GM12865 (cell line): ENCODE measurements at regions not wholly inside any gene's neighbourhood (a gene's known extent, or its start where the extent isn't known, plus 50 kb on each side); places are given as distances from the start of the nearest gene placed in this dataset.

Source experiments
- DNase-seq: peaks from one replicate; pipeline ENCODE4 v3.0.0; 2010; ENCODE audit warnings: low read depth
- H3K4me3 ChIP-seq: 2 replicates; pipeline ENCODE4 v1.5.1; 2011; ENCODE audit warnings: mild to moderate bottlenecking, low read depth, low read length, control low read depth
- CTCF ChIP-seq: IDR thresholded peaks from 2 replicates; pipeline ENCODE4 v1.5.1; 2011; ENCODE audit warnings: low read length, control low read depth, low read depth, inconsistent platforms; ENCODE audit not compliant: insufficient read depth; ENCODE audit errors: missing control alignments

GRCh38 chr12:4969405-4969804 is 59.7 kb downstream of the KCNA1 start:
- no peak for DNase-seq
- no peak for TF ChIP-seq CTCF
- no peak overlapping the region for H3K4me3 ChIP-seq

- no peak for DNase-seq
- no peak overlapping the region for H3K4me3 ChIP-seq
- TF ChIP-seq CTCF = no peak
Measured at GRCh38 chr12:4974217-4974616, 64.5 kb downstream of the KCNA1 start.

- TF ChIP-seq CTCF = no peak
- DNase-seq = no peak
- no peak overlapping the region for H3K4me3 ChIP-seq
Measured at GRCh38 chr12:4975574-4975973, 65.9 kb downstream of the KCNA1 start.

- H3K4me3 ChIP-seq = no peak overlapping the region
- DNase-seq = no peak
- no peak for TF ChIP-seq CTCF
Measured at GRCh38 chr12:4977102-4977501, 66.6 kb upstream of the KCNA5 start.

GRCh38 chr12:4978737-4979136 is 64.9 kb upstream of the KCNA5 start:
- no peak for TF ChIP-seq CTCF
- H3K4me3 ChIP-seq = no peak overlapping the region
- no peak for DNase-seq

GRCh38 chr12:4979737-4980136 is 63.9 kb upstream of the KCNA5 start:
- DNase-seq = peak; percentile 40
- no peak overlapping the region for H3K4me3 ChIP-seq
- no peak for TF ChIP-seq CTCF

GRCh38 chr12:4984344-4984743 is 59.3 kb upstream of the KCNA5 start:
- no peak overlapping the region for H3K4me3 ChIP-seq
- DNase-seq = no peak

More at GRCh38 chr12:4984344-4984743, 59.3 kb upstream of the KCNA5 start:
- no peak for TF ChIP-seq CTCF
